GM23248 (cell line): ENCODE measurements at regions not wholly inside any gene's neighbourhood (a gene's known extent, or its start where the extent isn't known, plus 50 kb on each side); places are given as distances from the start of the nearest gene placed in this dataset.

ENCODE experiments used
- DNase-seq: peaks from one replicate; pipeline ENCODE4 v3.0.0-alpha.2; 2015
- H2AFZ ChIP-seq: fragments of 200-600 bp; sonication (generic); 2 replicates; pipeline ENCODE4 v1.6.1; 2016; ENCODE audit warnings: antibody characterized with exemption
- H3F3A ChIP-seq: fragments of 200-600 bp; sonication (generic); 2 replicates; pipeline ENCODE4 v1.6.1; 2016; ENCODE audit warnings: mild to moderate bottlenecking, antibody characterized with exemption, mixed run types; ENCODE audit not compliant: insufficient read depth
- H3K27ac ChIP-seq: fragments of 200-600 bp; sonication (generic); 2 replicates; pipeline ENCODE4 v1.5.1; 2016; ENCODE audit warnings: mild to moderate bottlenecking
- H3K27me3 ChIP-seq: fragments of 200-600 bp; sonication (generic); replicated peaks from 2 replicates; pipeline ENCODE4 v1.6.1; 2016; ENCODE audit warnings: mild to moderate bottlenecking; ENCODE audit not compliant: insufficient read depth
- H3K36me3 ChIP-seq: fragments of 200-600 bp; sonication (generic); 2 replicates; pipeline ENCODE4 v1.6.1; 2016; ENCODE audit warnings: low read depth, mild to moderate bottlenecking
- H3K4me1 ChIP-seq: fragments of 200-600 bp; sonication (generic); 2 replicates; pipeline ENCODE4 v1.6.1; 2016; ENCODE audit warnings: mild to moderate bottlenecking; ENCODE audit not compliant: insufficient read depth
- H3K4me2 ChIP-seq: fragments of 200-600 bp; sonication (generic); one replicate; pipeline ENCODE4 v1.6.1; 2016; ENCODE audit warnings: mild to moderate bottlenecking; ENCODE audit not compliant: unreplicated experiment
- H3K4me3 ChIP-seq: fragments of 200-600 bp; sonication (generic); 2 replicates; pipeline ENCODE4 v1.5.1; 2016; ENCODE audit warnings: mild to moderate bottlenecking
- H3K79me2 ChIP-seq: fragments of 200-600 bp; sonication (generic); 2 replicates; pipeline ENCODE4 v1.6.1; 2016; ENCODE audit warnings: mild to moderate bottlenecking; ENCODE audit not compliant: insufficient read depth
- H3K9ac ChIP-seq: fragments of 200-600 bp; sonication (generic); 2 replicates; pipeline ENCODE4 v1.6.1; 2016; ENCODE audit warnings: mild to moderate bottlenecking
- H3K9me2 ChIP-seq: fragments of 200-600 bp; sonication (generic); 2 replicates; pipeline ENCODE4 v1.6.1; 2016; ENCODE audit warnings: mixed run types, mild to moderate bottlenecking, moderate library complexity; ENCODE audit not compliant: insufficient read depth
- H3K9me3 ChIP-seq: fragments of 200-600 bp; sonication (generic); one replicate; pipeline ENCODE4 v1.6.1; 2017; ENCODE audit warnings: low read depth
- H4K20me1 ChIP-seq: fragments of 200-600 bp; sonication (generic); 2 replicates; pipeline ENCODE4 v1.6.0; 2016; ENCODE audit not compliant: insufficient read depth
- EZH2 ChIP-seq: fragments of 200-600 bp; sonication (generic); IDR thresholded peaks from 2 replicates; pipeline ENCODE4 v1.6.1; 2018; ENCODE audit warnings: antibody characterized with exemption, mild to moderate bottlenecking; ENCODE audit not compliant: insufficient read depth, poor library complexity, severe bottlenecking
- EZH2phosphoT487 ChIP-seq: fragments of 200-600 bp; sonication (generic); IDR thresholded peaks from 2 replicates; pipeline ENCODE4 v1.6.1; 2018; ENCODE audit warnings: antibody characterized with exemption, moderate library complexity, mild to moderate bottlenecking, low read depth; ENCODE audit not compliant: insufficient read depth
- WGBS, 2 experiments: methylation state at CpG; one replicate each; pipeline ENCODE4 v1.1.6; 2015 to 2017; ENCODE audit warnings: low lambda C conversion rate in 2 of 2, low coverage in 1 of 2; ENCODE audit errors: missing lambda C conversion rate in 2 of 2; 5-methylcytosine and 5-hydroxymethylcytosine counted together
- in situ Hi-C: fragments of 300-500 bp; cut with MboI; formaldehyde crosslinking; loops from 2 replicates; pipeline ENCODE4 v1.15.0; 2020

DNA sequence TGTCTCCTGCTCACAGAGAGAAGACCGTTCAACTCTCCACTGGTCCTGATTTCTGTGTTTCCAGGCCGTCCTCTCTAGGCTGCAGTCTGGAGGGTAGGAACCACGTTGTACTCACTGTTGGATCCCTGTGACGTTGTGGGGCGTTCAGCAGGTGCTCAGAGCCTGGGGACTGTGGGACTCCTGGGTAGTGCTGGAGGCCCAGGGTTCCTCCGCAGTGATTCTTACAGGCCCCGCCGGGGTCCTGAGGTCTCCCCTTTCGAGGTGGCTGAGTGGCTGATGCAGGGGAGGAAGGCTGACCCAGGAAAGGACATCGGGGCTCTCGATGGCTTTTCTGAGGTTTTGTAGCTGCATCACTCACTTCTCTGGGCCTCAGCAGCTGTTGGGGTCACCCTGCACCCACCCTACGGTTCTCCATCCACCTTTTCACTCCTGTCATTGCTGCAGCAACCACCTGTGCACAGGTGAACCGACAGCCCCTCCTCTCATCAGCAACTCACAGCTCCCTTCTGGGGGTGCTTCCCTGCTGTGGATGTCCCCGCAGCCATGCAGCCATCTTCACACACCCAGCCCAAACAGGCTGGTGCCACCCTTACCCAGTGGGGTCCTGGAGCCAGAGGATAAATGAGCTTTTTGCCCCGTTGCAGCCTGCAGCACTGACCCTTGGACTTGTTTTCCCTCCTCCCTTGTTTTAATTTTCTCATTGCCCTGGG lies 169.6 kb upstream of the HDAC4 start:
- WGBS, 2 experiments = 49 to 68% methylated on average over 15 of the region's 15 CpGs
- no peaks in the 10 kb centered on the region for H3K36me3 ChIP-seq

DNA sequence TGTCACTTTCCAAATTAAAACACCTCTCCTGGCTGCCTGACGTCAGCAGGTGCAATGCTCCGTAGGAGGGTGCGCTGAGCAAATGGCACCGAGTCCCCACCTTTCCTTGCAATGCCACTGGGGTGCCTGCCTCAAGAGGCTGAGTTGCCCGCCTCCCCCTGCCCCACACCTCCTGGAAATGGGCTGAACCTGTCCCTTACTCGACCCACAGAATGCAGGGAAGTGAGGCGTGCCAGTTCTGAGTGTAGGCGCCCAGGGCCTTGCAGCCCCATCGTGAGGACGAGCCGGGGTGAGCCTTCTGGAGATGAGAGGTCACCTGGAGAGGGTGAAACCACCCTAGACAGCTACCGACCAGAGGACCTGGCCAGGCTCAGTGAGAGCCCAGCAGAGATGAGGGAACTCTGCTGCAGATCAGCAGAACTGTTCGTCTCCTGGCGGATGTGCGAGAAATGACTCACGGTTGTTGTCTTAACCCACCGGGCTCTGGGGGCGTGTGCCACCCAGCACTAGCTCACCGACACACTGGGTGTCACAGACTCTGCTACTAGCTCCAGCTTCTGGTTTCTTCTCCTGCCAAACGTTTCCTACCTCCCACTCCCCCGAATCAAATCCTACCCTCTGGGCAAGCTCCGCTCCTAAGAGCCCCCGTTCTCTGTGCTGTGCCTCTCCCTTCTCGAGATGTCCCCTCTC lies 168.7 kb upstream of the HDAC4 start:
- no peak overlapping the region for H3K4me3 ChIP-seq
- in situ Hi-C loops = no loop called here
- no peaks in the 10 kb centered on the region for H3F3A ChIP-seq
- H3K4me2 ChIP-seq = no peak overlapping the region
- no peaks in the 10 kb centered on the region for H3K4me1 ChIP-seq
- no peak overlapping the region for H3K27ac ChIP-seq
- no peak overlapping the region for H2AFZ ChIP-seq
- no peaks in the 10 kb centered on the region for H3K79me2 ChIP-seq
- H3K36me3 ChIP-seq = no peaks in the 10 kb centered on the region
- H4K20me1 ChIP-seq = no peaks in the 10 kb centered on the region
- no peak for TF ChIP-seq EZH2phosphoT487
- no peak for TF ChIP-seq EZH2
- H3K27me3 ChIP-seq = peaks cover 15% of the 10 kb centered on the region
- H3K9me2 ChIP-seq = no peaks in the 10 kb centered on the region
- no peak overlapping the region for H3K9ac ChIP-seq
- no peaks in the 10 kb centered on the region for H3K9me3 ChIP-seq
- DNase-seq = peak; percentile 10
- 51 to 58% methylated on average over 23 to 24 of the region's 24 CpGs for WGBS, 2 experiments

More for the DNA sequence above, 169.6 kb upstream of the HDAC4 start:
- no peak overlapping the region for H2AFZ ChIP-seq
- H3F3A ChIP-seq = no peaks in the 10 kb centered on the region
- no peaks in the 10 kb centered on the region for H3K79me2 ChIP-seq
- H3K9me2 ChIP-seq = no peaks in the 10 kb centered on the region
- DNase-seq = no peak
- no peak overlapping the region for H3K9ac ChIP-seq
- TF ChIP-seq EZH2phosphoT487 = no peak
- TF ChIP-seq EZH2 = no peak
- H3K4me2 ChIP-seq = no peak overlapping the region
- H4K20me1 ChIP-seq = no peaks in the 10 kb centered on the region
- H3K9me3 ChIP-seq = no peaks in the 10 kb centered on the region
- H3K4me1 ChIP-seq = no peaks in the 10 kb centered on the region
- in situ Hi-C loops = no loop called here
- H3K27ac ChIP-seq = no peak overlapping the region
- H3K4me3 ChIP-seq = no peak overlapping the region
- peaks cover 15% of the 10 kb centered on the region for H3K27me3 ChIP-seq

GRCh38 chr2:239568601-239569000 lies 167.8 kb upstream of the HDAC4 start:
- Histone ChIP-seq H3K9me2 (no peaks in the 10 kb centered on the region), H2AFZ (no peak overlapping the region), H3K27ac (no peak overlapping the region), H3K4me3 (no peak overlapping the region), H3K9ac (no peak overlapping the region), H3K9me3 (no peaks in the 10 kb centered on the region), H4K20me1 (no peaks in the 10 kb centered on the region), H3K79me2 (no peaks in the 10 kb centered on the region), H3K4me2 (no peak overlapping the region), H3F3A (no peaks in the 10 kb centered on the region), H3K36me3 (no peaks in the 10 kb centered on the region), H3K27me3 (peaks cover 13% of the 10 kb centered on the region), H3K4me1 (no peaks in the 10 kb centered on the region)
- in situ Hi-C loops = no loop called here
- no peak for DNase-seq
- TF ChIP-seq EZH2phosphoT487 (no peak), EZH2 (no peak)
- 13 to 14% methylated on average over 4 of the region's 4 CpGs for WGBS, 2 experiments

DNA sequence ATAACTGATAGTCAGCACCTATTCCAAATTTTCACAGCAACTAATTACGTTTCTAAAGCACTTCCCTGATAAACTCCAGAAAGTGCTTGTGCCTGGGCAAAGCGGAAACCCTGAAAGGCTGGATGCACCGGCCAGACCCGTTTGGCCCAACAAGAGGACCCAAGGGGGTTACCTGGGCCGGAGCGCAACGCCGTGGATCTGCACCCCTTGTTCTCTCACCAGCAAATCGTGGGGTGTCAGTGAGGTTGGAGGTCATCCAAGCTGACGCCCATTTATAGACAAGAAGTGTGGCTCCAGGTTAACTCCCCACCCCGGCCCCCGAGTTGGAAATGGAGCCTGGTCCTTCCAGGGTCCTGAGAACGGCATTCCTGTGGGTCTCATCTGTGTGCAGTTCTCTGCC lies 167.0 kb upstream of the HDAC4 start:
- Histone ChIP-seq H3K27ac (no peak overlapping the region), H3K36me3 (no peaks in the 10 kb centered on the region), H3F3A (no peaks in the 10 kb centered on the region), H3K4me1 (no peaks in the 10 kb centered on the region), H4K20me1 (no peaks in the 10 kb centered on the region), H3K79me2 (no peaks in the 10 kb centered on the region), H3K4me2 (no peak overlapping the region), H2AFZ (no peak overlapping the region), H3K4me3 (no peak overlapping the region), H3K9ac (no peak overlapping the region), H3K9me3 (no peaks in the 10 kb centered on the region), H3K9me2 (no peaks in the 10 kb centered on the region), H3K27me3 (peaks cover 10% of the 10 kb centered on the region; the same call in 1 of the 2 replicates)
- DNase-seq = no peak
- TF ChIP-seq EZH2phosphoT487 = no peak
- no peak for TF ChIP-seq EZH2
- WGBS, 2 experiments = 65 to 68% methylated on average over 13 of the region's 13 CpGs
- in situ Hi-C loops = no loop called here
